ENCODE measurements at regions not wholly inside any gene's neighbourhood (a gene's known extent, or its start where the extent isn't known, plus 50 kb on each side); places are given as distances from the start of the nearest gene placed in this dataset.

DNA sequence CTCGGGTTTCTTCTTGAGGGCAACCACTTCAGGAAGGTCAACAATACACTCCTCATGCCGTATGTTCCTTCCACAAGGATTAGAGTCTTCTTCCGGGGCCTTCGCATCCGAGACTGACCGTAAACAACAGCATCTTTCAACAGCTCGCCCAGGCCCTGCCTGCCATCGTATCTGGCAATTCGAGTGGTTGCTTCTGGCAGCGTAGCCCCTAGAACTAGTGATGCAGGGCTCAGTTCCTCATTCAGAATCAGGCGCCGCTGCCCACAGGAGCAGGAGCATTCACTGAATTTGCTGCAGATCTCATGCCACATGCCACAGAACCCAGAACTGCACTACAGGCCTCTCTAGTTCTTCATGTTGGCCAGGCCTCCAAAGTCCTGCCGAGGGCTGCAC lies 59.0 kb upstream of the AFDN start:
- H3K36me3 ChIP-seq (ENCODE audit: control insufficient read depth in 2 of 2, insufficient read depth in 1 of 2, low read length in 2 of 2): no peaks in the 10 kb centered on the region
- H3K9me3 ChIP-seq (ENCODE audit: control insufficient read depth, insufficient read depth, low read depth, low read length): no peaks in the 10 kb centered on the region
- TF ChIP-seq, protein P1, sequence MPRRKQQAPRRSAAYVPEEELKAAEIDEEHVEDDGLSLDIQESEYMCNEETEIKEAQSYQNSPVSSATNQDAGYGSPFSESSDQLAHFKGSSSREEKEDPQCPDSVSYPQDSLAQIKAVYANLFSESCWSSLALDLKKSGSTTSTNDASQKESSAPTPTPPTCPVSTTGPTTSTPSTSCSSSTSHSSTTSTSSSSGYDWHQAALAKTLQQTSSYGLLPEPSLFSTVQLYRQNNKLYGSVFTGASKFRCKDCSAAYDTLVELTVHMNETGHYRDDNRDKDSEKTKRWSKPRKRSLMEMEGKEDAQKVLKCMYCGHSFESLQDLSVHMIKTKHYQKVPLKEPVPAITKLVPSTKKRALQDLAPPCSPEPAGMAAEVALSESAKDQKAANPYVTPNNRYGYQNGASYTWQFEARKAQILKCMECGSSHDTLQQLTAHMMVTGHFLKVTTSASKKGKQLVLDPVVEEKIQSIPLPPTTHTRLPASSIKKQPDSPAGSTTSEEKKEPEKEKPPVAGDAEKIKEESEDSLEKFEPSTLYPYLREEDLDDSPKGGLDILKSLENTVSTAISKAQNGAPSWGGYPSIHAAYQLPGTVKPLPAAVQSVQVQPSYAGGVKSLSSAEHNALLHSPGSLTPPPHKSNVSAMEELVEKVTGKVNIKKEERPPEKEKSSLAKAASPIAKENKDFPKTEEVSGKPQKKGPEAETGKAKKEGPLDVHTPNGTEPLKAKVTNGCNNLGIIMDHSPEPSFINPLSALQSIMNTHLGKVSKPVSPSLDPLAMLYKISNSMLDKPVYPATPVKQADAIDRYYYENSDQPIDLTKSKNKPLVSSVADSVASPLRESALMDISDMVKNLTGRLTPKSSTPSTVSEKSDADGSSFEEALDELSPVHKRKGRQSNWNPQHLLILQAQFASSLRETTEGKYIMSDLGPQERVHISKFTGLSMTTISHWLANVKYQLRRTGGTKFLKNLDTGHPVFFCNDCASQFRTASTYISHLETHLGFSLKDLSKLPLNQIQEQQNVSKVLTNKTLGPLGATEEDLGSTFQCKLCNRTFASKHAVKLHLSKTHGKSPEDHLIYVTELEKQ (tag by site-specific recombination; IDR thresholded peaks at IDR 0.05; ENCODE audit: borderline replicate concordance): no peak
- TF ChIP-seq ZBTB20 (tag by site-specific recombination; IDR thresholded peaks at IDR 0.05): no peak
- no peak for TF ChIP-seq GLI2 (tag by site-specific recombination; IDR thresholded peaks at IDR 0.05; ENCODE audit: borderline replicate concordance, low read depth)
- TF ChIP-seq ZNF658 (tag by site-specific recombination; IDR thresholded peaks at IDR 0.05): no peak
- TF ChIP-seq ZNF214 (tag by site-specific recombination; IDR thresholded peaks at IDR 0.05; ENCODE audit: borderline replicate concordance): no peak
- no peak for TF ChIP-seq ZNF610 (tag by site-specific recombination; IDR thresholded peaks at IDR 0.05; ENCODE audit: borderline replicate concordance)
- no peak for TF ChIP-seq ZNF555 (tag by site-specific recombination; conservative IDR thresholded peaks at IDR 0.05)
- CTCF ChIA-PET: no interaction called here
- H3K27ac ChIP-seq (ENCODE audit: extremely low read depth, low read depth, low read length): no peak overlapping the region
- POLR2A ChIA-PET: no interaction called here
- no peaks in the 10 kb centered on the region for H3K4me1 ChIP-seq (ENCODE audit: control insufficient read depth, insufficient read depth, low read length)
- H3K4me3 ChIP-seq (ENCODE audit: low read depth, low read length): no peak overlapping the region

GRCh38 chr6:167768471-167769215 lies 58.1 kb upstream of the AFDN start:
- POLR2A ChIA-PET: no interaction called here

DNA sequence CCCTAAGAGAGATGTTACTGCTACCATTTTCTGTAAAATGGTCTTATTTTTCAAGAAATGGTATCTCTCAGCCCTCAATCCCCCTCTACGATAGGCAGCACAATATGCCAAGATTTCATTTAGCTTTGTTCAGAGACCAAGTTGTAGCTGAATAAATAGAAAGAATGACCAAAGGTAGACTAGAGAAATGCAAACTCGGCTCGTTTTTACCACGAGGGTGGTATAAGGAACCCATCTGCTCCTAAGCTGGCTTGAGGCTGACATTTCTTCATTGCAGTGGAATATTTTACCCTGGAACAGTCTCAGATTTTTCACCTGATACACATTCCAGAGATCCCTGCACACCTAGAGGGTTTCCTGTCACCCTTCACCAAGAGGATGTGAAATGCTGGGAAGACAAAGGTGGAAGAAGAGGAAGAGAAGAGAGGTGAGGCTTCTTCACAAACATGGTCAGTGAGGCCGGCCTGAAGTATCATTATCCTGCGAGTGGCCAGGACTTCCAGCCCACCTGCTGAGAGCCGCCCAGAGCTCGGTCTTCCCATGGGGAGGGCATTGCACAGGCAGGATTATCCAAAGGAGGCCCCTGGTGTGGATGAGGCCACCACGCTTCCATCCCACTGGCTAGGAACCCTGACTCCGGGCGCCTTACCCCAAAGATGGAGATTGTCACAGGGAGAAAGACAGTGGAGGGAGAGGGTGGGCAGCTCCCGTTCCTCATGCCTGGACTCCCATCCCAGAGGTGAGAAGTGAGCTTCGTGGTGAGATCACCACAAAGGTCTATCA lies 57.1 kb upstream of the AFDN start:
- Histone ChIP-seq H3K27ac (ENCODE audit: extremely low read depth, low read depth, low read length) (no peak overlapping the region), H3K4me1 (ENCODE audit: control insufficient read depth, insufficient read depth, low read length) (no peaks in the 10 kb centered on the region), H3K9me3 (ENCODE audit: control insufficient read depth, insufficient read depth, low read depth, low read length) (no peaks in the 10 kb centered on the region), H3K36me3 (ENCODE audit: control insufficient read depth in 2 of 2, insufficient read depth in 1 of 2, low read length in 2 of 2) (no peaks in the 10 kb centered on the region), H3K4me3 (ENCODE audit: low read depth, low read length) (no peak overlapping the region)
- POLR2A ChIA-PET: no interaction called here
- CTCF ChIA-PET: no interaction called here
- no peak for TF ChIP-seq ZSCAN30 (tag by site-specific recombination; IDR thresholded peaks at IDR 0.05)
- TF ChIP-seq, protein P2, sequence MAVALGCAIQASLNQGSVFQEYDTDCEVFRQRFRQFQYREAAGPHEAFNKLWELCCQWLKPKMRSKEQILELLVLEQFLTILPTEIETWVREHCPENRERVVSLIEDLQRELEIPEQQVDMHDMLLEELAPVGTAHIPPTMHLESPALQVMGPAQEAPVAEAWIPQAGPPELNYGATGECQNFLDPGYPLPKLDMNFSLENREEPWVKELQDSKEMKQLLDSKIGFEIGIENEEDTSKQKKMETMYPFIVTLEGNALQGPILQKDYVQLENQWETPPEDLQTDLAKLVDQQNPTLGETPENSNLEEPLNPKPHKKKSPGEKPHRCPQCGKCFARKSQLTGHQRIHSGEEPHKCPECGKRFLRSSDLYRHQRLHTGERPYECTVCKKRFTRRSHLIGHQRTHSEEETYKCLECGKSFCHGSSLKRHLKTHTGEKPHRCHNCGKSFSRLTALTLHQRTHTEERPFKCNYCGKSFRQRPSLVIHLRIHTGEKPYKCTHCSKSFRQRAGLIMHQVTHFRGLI (tag by site-specific recombination; IDR thresholded peaks at IDR 0.05): no peak
- TF ChIP-seq ZBTB21 (tag by site-specific recombination; IDR thresholded peaks at IDR 0.05): no peak
- TF ChIP-seq ZNF169 (tag by site-specific recombination; IDR thresholded peaks at IDR 0.05): no peak
- TF ChIP-seq SETDB1 (IDR thresholded peaks at IDR 0.05; ENCODE audit: insufficient read length, low read length): no peak
- no peak for TF ChIP-seq SP7 (tag by site-specific recombination; IDR thresholded peaks at IDR 0.05)
- no peak for TF ChIP-seq KLF9 (tag by site-specific recombination; IDR thresholded peaks at IDR 0.05; ENCODE audit: low read depth)
- TF ChIP-seq PBX3 (CRISPR knock-in tag; IDR thresholded peaks at IDR 0.05): no peak

More at GRCh38 chr6:167768471-167769215, 58.1 kb upstream of the AFDN start:
- Histone ChIP-seq H3K9me3 (ENCODE audit: control insufficient read depth, insufficient read depth, low read depth, low read length) (no peaks in the 10 kb centered on the region), H3K36me3 (ENCODE audit: control insufficient read depth in 2 of 2, insufficient read depth in 1 of 2, low read length in 2 of 2) (no peaks in the 10 kb centered on the region), H3K27ac (ENCODE audit: extremely low read depth, low read depth, low read length) (no peak overlapping the region), H3K4me3 (ENCODE audit: low read depth, low read length) (no peak overlapping the region), H3K4me1 (ENCODE audit: control insufficient read depth, insufficient read depth, low read length) (no peaks in the 10 kb centered on the region)
- TF ChIP-seq ZNF76 (tag by site-specific recombination; IDR thresholded peaks at IDR 0.05; ENCODE audit: borderline replicate concordance, low read depth) (no peak), ZNF146 (tag by site-specific recombination; IDR thresholded peaks at IDR 0.05) (no peak), ZNF791 (tag by site-specific recombination; IDR thresholded peaks at IDR 0.05) (no peak), ZNF350 (tag by site-specific recombination; IDR thresholded peaks at IDR 0.05) (no peak), RBAK (tag by site-specific recombination; IDR thresholded peaks at IDR 0.05) (no peak), EGR2 (tag by site-specific recombination; IDR thresholded peaks at IDR 0.05; ENCODE audit: low read depth) (no peak), ZNF211 (tag by site-specific recombination; IDR thresholded peaks at IDR 0.05; ENCODE audit: low read depth) (no peak), ZNF335 (tag by site-specific recombination; conservative IDR thresholded peaks at IDR 0.05) (no peak), ZNF112 (tag by site-specific recombination; IDR thresholded peaks at IDR 0.05) (no peak), ZNF561 (tag by site-specific recombination; IDR thresholded peaks at IDR 0.05; ENCODE audit: borderline replicate concordance) (no peak), YY2 (tag by site-specific recombination; IDR thresholded peaks at IDR 0.05) (no peak), ZFP69B (tag by site-specific recombination; IDR thresholded peaks at IDR 0.05) (no peak)
- TF ChIP-seq, protein P3, sequence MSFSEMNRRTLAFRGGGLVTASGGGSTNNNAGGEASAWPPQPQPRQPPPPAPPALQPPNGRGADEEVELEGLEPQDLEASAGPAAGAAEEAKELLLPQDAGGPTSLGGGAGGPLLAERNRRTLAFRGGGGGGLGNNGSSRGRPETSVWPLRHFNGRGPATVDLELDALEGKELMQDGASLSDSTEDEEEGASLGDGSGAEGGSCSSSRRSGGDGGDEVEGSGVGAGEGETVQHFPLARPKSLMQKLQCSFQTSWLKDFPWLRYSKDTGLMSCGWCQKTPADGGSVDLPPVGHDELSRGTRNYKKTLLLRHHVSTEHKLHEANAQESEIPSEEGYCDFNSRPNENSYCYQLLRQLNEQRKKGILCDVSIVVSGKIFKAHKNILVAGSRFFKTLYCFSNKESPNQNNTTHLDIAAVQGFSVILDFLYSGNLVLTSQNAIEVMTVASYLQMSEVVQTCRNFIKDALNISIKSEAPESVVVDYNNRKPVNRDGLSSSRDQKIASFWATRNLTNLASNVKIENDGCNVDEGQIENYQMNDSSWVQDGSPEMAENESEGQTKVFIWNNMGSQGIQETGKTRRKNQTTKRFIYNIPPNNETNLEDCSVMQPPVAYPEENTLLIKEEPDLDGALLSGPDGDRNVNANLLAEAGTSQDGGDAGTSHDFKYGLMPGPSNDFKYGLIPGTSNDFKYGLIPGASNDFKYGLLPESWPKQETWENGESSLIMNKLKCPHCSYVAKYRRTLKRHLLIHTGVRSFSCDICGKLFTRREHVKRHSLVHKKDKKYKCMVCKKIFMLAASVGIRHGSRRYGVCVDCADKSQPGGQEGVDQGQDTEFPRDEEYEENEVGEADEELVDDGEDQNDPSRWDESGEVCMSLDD (tag by site-specific recombination; IDR thresholded peaks at IDR 0.05): no peak
- CTCF ChIA-PET: no interaction called here
